Calu3 (cell line): ENCODE measurements at regions not wholly inside any gene's neighbourhood (a gene's known extent, or its start where the extent isn't known, plus 50 kb on each side); places are given as distances from the start of the nearest gene placed in this dataset.

ENCODE experiments used
- BruUV-seq: library from RNA; stranded (reverse); fragments of 400-500 nt; replicated peaks from 2 replicates; lab custom pipeline; 2021; lab: Mats Ljungman, UMichigan
- CTCF ChIA-PET: fragments of 300-600 bp; sonication (Branson Sonifier 250); formaldehyde crosslinking; loops from one replicate; lab custom pipeline; 2022; ENCODE audit warnings: antibody characterized with exemption; lab: Charles Lee
- DNase-seq: peaks from one replicate; pipeline ENCODE4 v3.0.0; 2022
- H3K27ac Mint-ChIP-seq: one replicate; pipeline ENCODE4 v1.8.0; 2022; ENCODE audit warnings: mixed read lengths; ENCODE audit not compliant: unreplicated experiment
- H3K27me3 Mint-ChIP-seq: one replicate; pipeline ENCODE4 v1.8.0; 2022; ENCODE audit warnings: mixed read lengths; ENCODE audit not compliant: unreplicated experiment
- H3K36me3 Mint-ChIP-seq: one replicate; pipeline ENCODE4 v1.8.0; 2022; ENCODE audit warnings: mild to moderate bottlenecking, moderate library complexity, mixed read lengths; ENCODE audit not compliant: insufficient read depth, unreplicated experiment
- H3K4me1 Mint-ChIP-seq: one replicate; pipeline ENCODE4 v1.8.0; 2022; ENCODE audit warnings: mild to moderate bottlenecking, low read depth, mixed read lengths; ENCODE audit not compliant: unreplicated experiment
- H3K4me3 Mint-ChIP-seq: one replicate; pipeline ENCODE4 v1.8.0; 2022; ENCODE audit warnings: mild to moderate bottlenecking, low read depth, moderate library complexity, mixed read lengths; ENCODE audit not compliant: unreplicated experiment
- H3K9me3 Mint-ChIP-seq: one replicate; pipeline ENCODE4 v1.8.0; 2022; ENCODE audit warnings: low read depth, mixed read lengths; ENCODE audit not compliant: unreplicated experiment
- intact Hi-C: fragments of 100-400 bp; cut with micrococcal nuclease; formaldehyde crosslinking; loops from one replicate; pipeline ENCODE4 v1.10.0; 2022; ENCODE audit not compliant: unreplicated experiment
- TF ChIP-seq, protein P1 (sequence below): fragments of 200-600 bp; IDR thresholded peaks from one replicate; pipeline ENCODE4 v1.8.0; 2022; ENCODE audit warnings: antibody characterized with exemption; ENCODE audit not compliant: unreplicated experiment

DNA sequence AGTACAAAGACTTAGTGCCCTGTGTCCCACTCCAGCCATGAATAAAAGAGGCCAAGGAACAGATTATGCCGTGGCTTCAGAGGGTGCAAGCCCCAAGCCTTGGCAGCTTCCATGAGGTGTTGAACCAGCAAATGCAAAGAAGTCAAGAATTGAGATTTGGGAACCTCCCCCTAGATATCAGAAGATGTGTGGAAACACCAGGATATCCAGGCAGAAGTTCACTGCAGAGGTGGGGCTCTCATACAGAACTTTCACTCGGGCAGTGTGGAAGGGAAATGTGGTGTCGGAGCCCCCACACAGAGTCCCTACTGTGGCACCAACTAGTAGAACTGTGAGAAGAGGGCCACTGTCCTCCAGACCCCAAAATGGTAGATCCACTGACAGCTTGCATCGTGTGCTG lies 2421.4 kb downstream of the PCDH9 start:
- no peak overlapping the region for H3K27ac Mint-ChIP-seq
- DNase-seq, result no peak
- no TSS peak for BruUV-seq
- no peaks in the 10 kb centered on the region for H3K4me1 Mint-ChIP-seq
- TF ChIP-seq, protein P1, sequence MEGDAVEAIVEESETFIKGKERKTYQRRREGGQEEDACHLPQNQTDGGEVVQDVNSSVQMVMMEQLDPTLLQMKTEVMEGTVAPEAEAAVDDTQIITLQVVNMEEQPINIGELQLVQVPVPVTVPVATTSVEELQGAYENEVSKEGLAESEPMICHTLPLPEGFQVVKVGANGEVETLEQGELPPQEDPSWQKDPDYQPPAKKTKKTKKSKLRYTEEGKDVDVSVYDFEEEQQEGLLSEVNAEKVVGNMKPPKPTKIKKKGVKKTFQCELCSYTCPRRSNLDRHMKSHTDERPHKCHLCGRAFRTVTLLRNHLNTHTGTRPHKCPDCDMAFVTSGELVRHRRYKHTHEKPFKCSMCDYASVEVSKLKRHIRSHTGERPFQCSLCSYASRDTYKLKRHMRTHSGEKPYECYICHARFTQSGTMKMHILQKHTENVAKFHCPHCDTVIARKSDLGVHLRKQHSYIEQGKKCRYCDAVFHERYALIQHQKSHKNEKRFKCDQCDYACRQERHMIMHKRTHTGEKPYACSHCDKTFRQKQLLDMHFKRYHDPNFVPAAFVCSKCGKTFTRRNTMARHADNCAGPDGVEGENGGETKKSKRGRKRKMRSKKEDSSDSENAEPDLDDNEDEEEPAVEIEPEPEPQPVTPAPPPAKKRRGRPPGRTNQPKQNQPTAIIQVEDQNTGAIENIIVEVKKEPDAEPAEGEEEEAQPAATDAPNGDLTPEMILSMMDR, result no peak
- H3K27me3 Mint-ChIP-seq, result no peaks in the 10 kb centered on the region
- intact Hi-C loops, result no loop called here
- H3K36me3 Mint-ChIP-seq, result no peaks in the 10 kb centered on the region
- no peak overlapping the region for H3K4me3 Mint-ChIP-seq
- CTCF ChIA-PET, result no interaction called here
- H3K9me3 Mint-ChIP-seq, result peaks cover under 1% of the 10 kb centered on the region

DNA sequence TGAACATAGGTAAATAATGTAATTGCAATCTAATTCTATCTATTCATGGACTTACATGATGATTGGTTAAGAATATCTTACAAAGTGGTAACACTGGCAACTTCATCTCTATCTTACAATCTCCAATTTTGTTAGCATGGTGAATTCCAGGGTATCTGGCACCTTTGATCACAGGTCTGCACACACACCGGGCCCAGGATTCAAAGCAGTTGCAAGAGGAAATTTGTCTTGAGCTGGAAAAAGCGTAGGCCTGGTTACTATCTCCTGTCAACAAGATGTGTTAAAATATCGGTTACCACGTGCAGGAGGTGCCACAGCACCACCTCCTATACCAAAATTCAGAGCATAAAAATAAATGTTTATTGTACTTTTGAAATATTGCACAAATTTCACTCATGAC lies 2428.4 kb downstream of the PCDH9 start:
- H3K36me3 Mint-ChIP-seq, result no peaks in the 10 kb centered on the region
- no TSS peak for BruUV-seq

DNA sequence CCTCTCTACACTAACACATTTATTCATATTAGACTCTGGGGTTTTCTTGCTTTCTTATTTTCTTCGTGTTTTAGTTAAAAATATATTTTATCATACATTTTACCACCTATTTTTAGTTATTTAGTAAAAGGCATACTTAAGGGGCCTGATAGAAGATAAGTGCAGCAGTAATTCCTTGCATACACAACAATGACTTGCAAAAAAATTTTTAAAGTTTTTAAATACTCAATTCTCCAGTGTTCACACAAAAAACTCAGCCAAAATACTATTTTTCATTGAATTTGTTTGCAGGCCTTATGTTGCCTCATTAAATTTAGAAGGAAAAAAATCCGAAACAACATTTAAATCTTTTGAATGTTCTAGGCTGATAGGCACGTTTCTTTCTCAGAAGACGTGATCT lies 2431.7 kb downstream of the PCDH9 start:
- intact Hi-C loops, result no loop called here
- TF ChIP-seq, protein P1, result no peak
- Mint-ChIP-seq H3K27ac (no peak overlapping the region), H3K9me3 (peaks cover 3% of the 10 kb centered on the region), H3K27me3 (no peaks in the 10 kb centered on the region), H3K4me1 (no peaks in the 10 kb centered on the region), H3K36me3 (no peaks in the 10 kb centered on the region), H3K4me3 (no peak overlapping the region)
- CTCF ChIA-PET, result no interaction called here
- no TSS peak for BruUV-seq
- no peak for DNase-seq

More for the DNA sequence above, 2428.4 kb downstream of the PCDH9 start:
- TF ChIP-seq, protein P1, result no peak
- CTCF ChIA-PET, result no interaction called here
- DNase-seq, result no peak
- H3K27me3 Mint-ChIP-seq, result no peaks in the 10 kb centered on the region
- no peaks in the 10 kb centered on the region for H3K4me1 Mint-ChIP-seq
- intact Hi-C loops, result no loop called here
- no peaks in the 10 kb centered on the region for H3K9me3 Mint-ChIP-seq
- no peak overlapping the region for H3K4me3 Mint-ChIP-seq
- no peak overlapping the region for H3K27ac Mint-ChIP-seq

DNA sequence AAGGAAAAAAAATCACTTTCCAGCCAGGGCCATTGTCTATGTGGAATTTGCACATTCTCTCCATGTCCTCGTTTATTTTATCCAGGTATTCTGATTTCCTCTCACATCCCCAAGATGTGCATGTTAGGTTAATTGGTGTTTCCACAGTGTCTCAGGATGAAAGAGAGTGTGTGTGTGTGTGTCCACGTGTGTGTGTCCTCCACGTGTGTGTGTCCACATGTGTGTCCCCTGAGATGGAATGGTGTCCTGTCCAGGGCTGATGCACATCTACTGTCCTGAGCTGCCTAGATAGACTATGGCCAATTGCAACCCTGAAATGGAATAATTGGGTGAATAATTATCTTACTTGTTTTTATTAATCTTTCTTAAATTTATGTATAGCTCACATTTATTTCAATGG lies 2436.5 kb downstream of the PCDH9 start:
- CTCF ChIA-PET, result no interaction called here
- no peaks in the 10 kb centered on the region for H3K27me3 Mint-ChIP-seq
- peaks cover 3% of the 10 kb centered on the region for H3K9me3 Mint-ChIP-seq
- no peak overlapping the region for H3K4me3 Mint-ChIP-seq
- intact Hi-C loops, result no loop called here
- H3K4me1 Mint-ChIP-seq, result no peaks in the 10 kb centered on the region
- TF ChIP-seq, protein P1, result no peak
- no peak for DNase-seq
- BruUV-seq, result no TSS peak
- H3K36me3 Mint-ChIP-seq, result no peaks in the 10 kb centered on the region
- H3K27ac Mint-ChIP-seq, result no peak overlapping the region
